Prostate gland (tissue), 2 donors: ENCODE measurements at regions not wholly inside any gene's neighbourhood (a gene's known extent, or its start where the extent isn't known, plus 50 kb on each side); places are given as distances from the start of the nearest gene placed in this dataset.

Experiments
- DNase-seq: peaks from one replicate; pipeline ENCODE4 v3.0.0-alpha.2; 2019; ENCODE audit warnings: low spot score
- H3K27ac ChIP-seq, 2 donors: fragments of 200-600 bp; sonication (generic); 2 replicates each; pipeline ENCODE4 v1.5.1; 2017 to 2019
- H3K27me3 ChIP-seq: fragments of 200-600 bp; sonication (generic); replicated peaks from 2 replicates; pipeline ENCODE4 v1.5.1; 2019; ENCODE audit not compliant: insufficient read depth
- H3K36me3 ChIP-seq, 2 donors: fragments of 200-600 bp; sonication (generic); 1 replicate in 1 of 2; 2 replicates in 1 of 2; pipeline versions ENCODE4 v1.5.1 to v1.8.1; 2017 to 2019
- H3K4me1 ChIP-seq: fragments of 200-600 bp; sonication (generic); replicated peaks from 2 replicates; pipeline ENCODE4 v1.5.1; 2019
- H3K4me3 ChIP-seq, 2 donors: fragments of 200-600 bp; sonication (generic); 2 replicates each; pipeline ENCODE4 v1.5.1; 2017 to 2019
- H3K9me3 ChIP-seq: fragments of 200-600 bp; sonication (generic); 2 replicates; pipeline ENCODE4 v1.5.1; 2017
- POLR2A ChIP-seq: fragments of 450-650 bp; IDR thresholded peaks from one replicate; pipeline ENCODE4 v1.6.1; 2016; ENCODE audit warnings: antibody characterized with exemption, mild to moderate bottlenecking
- POLR2AphosphoS5 ChIP-seq: sonication (generic); formaldehyde crosslinking; IDR thresholded peaks from one replicate; pipeline ENCODE4 v1.6.1; 2017; ENCODE audit warnings: antibody characterized with exemption
- WGBS: methylation state at CpG from one replicate; pipeline ENCODE4 v1.1.5; 2018; 5-methylcytosine and 5-hydroxymethylcytosine counted together
- intact Hi-C: fragments of 100-400 bp; cut with DNase I; formaldehyde crosslinking; loops from one replicate; pipeline ENCODE4 v1.14.2; 2022
- TF ChIP-seq, protein P1 (sequence below), 4 experiments: fragments of 200-600 bp in 2 of 4; fragments of 450-650 bp in 2 of 4; sonication (generic) in 2 of 4; IDR thresholded peaks; 1 replicate in 3 of 4; 2 replicates in 1 of 4; pipeline ENCODE4 v1.5.1; 2016 to 2019; ENCODE audit warnings: antibody characterized with exemption in 4 of 4, mild to moderate bottlenecking in 2 of 4, moderate library complexity in 2 of 4

DNA sequence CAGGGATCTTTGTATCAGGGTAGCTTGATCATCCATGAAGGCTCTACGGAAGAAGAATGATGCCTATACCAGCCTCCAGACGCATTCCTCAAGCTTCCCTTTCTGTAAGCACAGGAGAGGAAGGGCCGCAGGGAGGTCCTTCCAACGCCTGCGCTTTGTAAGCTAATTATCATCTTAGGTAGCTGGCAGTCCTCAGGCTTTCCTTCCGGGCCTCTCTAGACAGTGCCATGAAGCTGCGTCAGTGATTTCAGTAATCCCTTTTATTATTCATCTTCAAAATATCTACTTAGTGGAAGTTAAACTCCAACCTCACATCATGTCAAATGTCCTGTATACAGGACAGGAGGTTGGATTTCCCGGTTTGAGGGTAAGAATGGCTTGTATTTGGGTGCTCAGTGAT is 92.3 kb downstream of the ETAA1 start:
- Histone ChIP-seq H3K36me3 (no peaks in the 10 kb centered on the region), H3K4me1 (no peaks in the 10 kb centered on the region), H3K27me3 (no peaks in the 10 kb centered on the region), H3K4me3 (no peak overlapping the region), H3K27ac (no peak overlapping the region), H3K9me3 (no peaks in the 10 kb centered on the region)
- WGBS = 87% methylated on average over 8 of the region's 8 CpGs
- intact Hi-C loops = no loop called here
- TF ChIP-seq POLR2A (no peak), POLR2AphosphoS5 (no peak)
- TF ChIP-seq, protein P1, sequence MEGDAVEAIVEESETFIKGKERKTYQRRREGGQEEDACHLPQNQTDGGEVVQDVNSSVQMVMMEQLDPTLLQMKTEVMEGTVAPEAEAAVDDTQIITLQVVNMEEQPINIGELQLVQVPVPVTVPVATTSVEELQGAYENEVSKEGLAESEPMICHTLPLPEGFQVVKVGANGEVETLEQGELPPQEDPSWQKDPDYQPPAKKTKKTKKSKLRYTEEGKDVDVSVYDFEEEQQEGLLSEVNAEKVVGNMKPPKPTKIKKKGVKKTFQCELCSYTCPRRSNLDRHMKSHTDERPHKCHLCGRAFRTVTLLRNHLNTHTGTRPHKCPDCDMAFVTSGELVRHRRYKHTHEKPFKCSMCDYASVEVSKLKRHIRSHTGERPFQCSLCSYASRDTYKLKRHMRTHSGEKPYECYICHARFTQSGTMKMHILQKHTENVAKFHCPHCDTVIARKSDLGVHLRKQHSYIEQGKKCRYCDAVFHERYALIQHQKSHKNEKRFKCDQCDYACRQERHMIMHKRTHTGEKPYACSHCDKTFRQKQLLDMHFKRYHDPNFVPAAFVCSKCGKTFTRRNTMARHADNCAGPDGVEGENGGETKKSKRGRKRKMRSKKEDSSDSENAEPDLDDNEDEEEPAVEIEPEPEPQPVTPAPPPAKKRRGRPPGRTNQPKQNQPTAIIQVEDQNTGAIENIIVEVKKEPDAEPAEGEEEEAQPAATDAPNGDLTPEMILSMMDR (IDR thresholded peaks at IDR 0.05) = no peak
- no peak for DNase-seq

DNA sequence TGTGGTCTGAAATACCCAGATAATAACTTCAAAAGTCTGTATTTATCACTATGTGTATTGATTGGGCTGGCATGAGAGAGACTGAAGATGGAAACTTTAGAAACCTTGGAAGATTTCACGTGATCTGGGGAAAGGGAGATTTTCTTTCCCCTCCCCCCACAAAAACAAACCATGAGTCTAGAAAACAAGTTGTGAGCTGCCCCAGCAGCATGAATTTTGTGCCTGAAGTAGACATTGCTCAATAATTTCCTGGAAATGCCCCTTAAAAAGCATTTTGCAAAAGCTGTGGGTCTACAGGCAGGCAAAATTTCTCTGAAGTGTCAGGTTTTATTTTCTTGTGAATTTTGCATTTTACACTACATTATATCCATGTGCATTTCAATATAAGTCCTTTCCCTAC is 101.8 kb downstream of the ETAA1 start:
- intact Hi-C loops = no loop called here
- H3K4me1 ChIP-seq = no peaks in the 10 kb centered on the region
- DNase-seq = no peak
- H3K27me3 ChIP-seq = no peaks in the 10 kb centered on the region
- H3K36me3 ChIP-seq = no peaks in the 10 kb centered on the region
- no peak overlapping the region for H3K4me3 ChIP-seq
- TF ChIP-seq POLR2A (no peak), POLR2AphosphoS5 (no peak)
- WGBS = 84% methylated on average over 1 of the region's 1 CpG
- no peak overlapping the region for H3K27ac ChIP-seq
- no peaks in the 10 kb centered on the region for H3K9me3 ChIP-seq

DNA sequence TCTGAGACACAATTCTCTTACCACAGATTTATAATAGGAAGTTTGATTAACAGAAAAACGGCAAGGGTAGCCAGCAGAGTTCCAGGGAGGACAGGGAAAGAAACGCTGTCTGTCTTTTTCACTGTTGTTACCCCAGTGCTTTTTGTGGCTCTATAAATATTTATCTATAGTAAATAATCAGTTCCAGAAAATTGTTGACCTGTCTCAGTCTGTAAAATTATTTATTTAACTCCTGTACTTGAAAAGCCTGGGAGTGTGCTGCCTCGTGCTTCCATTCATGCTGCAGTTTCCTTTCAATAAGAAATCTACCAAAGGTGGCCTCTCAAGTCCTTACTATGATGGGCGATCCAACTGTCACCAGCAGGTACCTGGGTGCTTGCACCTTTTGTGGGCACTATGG is 102.9 kb downstream of the ETAA1 start:
- DNase-seq = peak; percentile 18

DNA sequence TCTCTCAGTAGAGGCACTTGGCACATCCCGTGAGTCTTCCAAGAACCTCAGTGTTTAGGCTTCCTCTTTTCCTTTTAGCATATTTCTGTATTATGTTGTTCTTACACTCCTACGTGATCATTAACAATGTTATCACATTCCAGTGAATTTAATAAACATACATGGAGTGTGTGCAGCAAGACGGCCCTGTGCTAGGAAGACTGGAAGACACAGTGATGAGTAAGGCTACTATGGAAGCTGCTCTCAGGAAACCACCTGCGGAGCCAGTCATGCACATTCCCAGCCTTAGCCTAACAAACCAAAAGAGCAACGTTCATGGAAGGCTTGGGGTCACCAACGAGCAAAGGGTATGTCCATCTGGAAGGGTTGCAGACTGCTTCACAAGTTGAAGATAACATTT is 103.4 kb downstream of the ETAA1 start:
- H3K27ac ChIP-seq = no peak overlapping the region
- 90% methylated on average over 6 of the region's 6 CpGs for WGBS
- no peaks in the 10 kb centered on the region for H3K36me3 ChIP-seq
- H3K9me3 ChIP-seq = no peaks in the 10 kb centered on the region
- TF ChIP-seq POLR2A (no peak), POLR2AphosphoS5 (no peak)
- TF ChIP-seq, protein P1 (IDR thresholded peaks at IDR 0.05) = no peak
- DNase-seq = no peak
- intact Hi-C loops = no loop called here
- no peak overlapping the region for H3K4me3 ChIP-seq
- H3K4me1 ChIP-seq = no peaks in the 10 kb centered on the region
- H3K27me3 ChIP-seq = no peaks in the 10 kb centered on the region

More for the DNA sequence above, 102.9 kb downstream of the ETAA1 start:
- no peak overlapping the region for H3K27ac ChIP-seq
- H3K4me1 ChIP-seq = no peaks in the 10 kb centered on the region
- H3K36me3 ChIP-seq = no peaks in the 10 kb centered on the region
- WGBS = 38% methylated on average over 4 of the region's 4 CpGs
- no peaks in the 10 kb centered on the region for H3K9me3 ChIP-seq
- H3K27me3 ChIP-seq = no peaks in the 10 kb centered on the region
- no peak overlapping the region for H3K4me3 ChIP-seq
- intact Hi-C loops = no loop called here
- TF ChIP-seq, protein P1 (IDR thresholded peaks at IDR 0.05) = no peak
- TF ChIP-seq POLR2A = no peak
- peak; percentile 69 for TF ChIP-seq POLR2AphosphoS5

DNA sequence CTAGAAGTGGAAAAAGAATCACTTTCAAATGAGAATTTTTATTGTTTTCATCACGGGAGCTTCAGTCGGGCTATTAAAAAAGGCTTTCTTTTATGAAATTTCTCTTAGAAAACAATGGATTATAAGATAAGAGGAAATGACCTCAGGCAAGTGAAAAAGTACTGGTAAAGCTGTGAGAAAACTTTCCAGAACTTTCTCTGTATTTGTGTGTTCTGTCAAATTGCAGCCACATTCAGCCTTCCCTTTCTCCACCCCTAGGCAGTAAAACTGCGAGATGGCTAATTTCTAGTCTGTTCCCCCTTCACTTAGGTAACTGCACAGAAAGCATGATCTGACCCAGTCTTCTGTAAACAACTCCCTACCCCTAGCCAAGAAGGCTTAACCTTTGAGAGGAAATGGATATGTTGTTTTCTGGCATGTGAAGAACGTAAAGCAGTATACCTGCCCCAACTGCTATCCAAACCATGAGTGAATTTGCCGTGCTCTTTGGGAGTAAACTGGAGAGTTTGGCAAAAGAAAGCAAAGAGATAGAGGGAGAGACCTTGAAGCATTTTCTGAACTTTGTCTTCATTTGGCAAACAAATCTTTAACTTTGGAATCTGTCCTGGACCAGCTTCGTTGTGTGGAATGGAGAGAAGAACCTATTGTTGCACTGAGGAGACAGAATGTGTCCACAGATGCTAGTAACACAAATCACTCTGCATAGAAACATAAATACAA is 105.4 kb downstream of the ETAA1 start:
- H3K4me1 ChIP-seq = no peaks in the 10 kb centered on the region
- TF ChIP-seq, protein P1 (IDR thresholded peaks at IDR 0.05) = no peak
- TF ChIP-seq POLR2A (no peak), POLR2AphosphoS5 (no peak)
- no peaks in the 10 kb centered on the region for H3K27me3 ChIP-seq
- no peak for DNase-seq
- intact Hi-C loops = no loop called here
- no peaks in the 10 kb centered on the region for H3K9me3 ChIP-seq
- H3K27ac ChIP-seq = no peak overlapping the region
- no peaks in the 10 kb centered on the region for H3K36me3 ChIP-seq
- no peak overlapping the region for H3K4me3 ChIP-seq
- 30% methylated on average over 6 of the region's 6 CpGs for WGBS
